ENCODE measurements at regions not wholly inside any gene's neighbourhood (a gene's known extent, or its start where the extent isn't known, plus 50 kb on each side); places are given as distances from the start of the nearest gene placed in this dataset.

DNA sequence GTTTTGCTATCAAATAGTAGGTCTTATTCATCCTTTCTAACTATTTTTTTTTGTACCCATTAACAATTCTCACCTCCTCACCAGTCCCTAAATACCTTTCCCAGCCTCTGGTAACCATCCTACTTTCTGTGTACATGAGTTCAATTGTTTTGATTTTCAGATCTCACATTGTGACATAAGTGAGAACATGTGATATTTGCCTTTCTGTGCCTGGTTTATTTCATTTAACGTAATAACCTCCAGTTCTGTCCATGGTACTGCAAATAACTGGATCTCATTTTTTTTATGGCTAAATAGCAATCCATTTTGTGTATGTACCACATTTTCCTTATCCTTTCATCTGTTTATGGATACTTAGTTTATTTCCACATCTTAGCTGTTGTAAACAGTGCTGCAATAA lies 181.9 kb upstream of the KIF2B start:
- intact Hi-C loops (cut with micrococcal nuclease; ENCODE audit: unreplicated experiment), result no loop called here
- CTCF ChIA-PET, result no interaction called here
- H3K9me3 Mint-ChIP-seq (ENCODE audit: unreplicated experiment), result no peaks in the 10 kb centered on the region

GRCh38 chr17:53635444-53635843 lies 187.3 kb upstream of the KIF2B start:
- Histone ChIP-seq H3K27me3 (replicated peaks; ENCODE audit: control insufficient read depth, insufficient read depth, low read length) (no peaks in the 10 kb centered on the region), H3K36me3 (ENCODE audit: control insufficient read depth, insufficient read depth, low read length) (no peaks in the 10 kb centered on the region), H3K4me3 (ENCODE audit: low read depth, low read length) (no peak overlapping the region), H3K4me1 (no peaks in the 10 kb centered on the region), H3K9me3 (no peaks in the 10 kb centered on the region; the same call in 1 of the 2 replicates)
- Mint-ChIP-seq H3K9me3 (ENCODE audit: unreplicated experiment) (no peaks in the 10 kb centered on the region), H3K4me1 (ENCODE audit: low read depth, unreplicated experiment) (no peaks in the 10 kb centered on the region), H3K4me3 (ENCODE audit: unreplicated experiment) (no peak overlapping the region), H3K27ac (ENCODE audit: unreplicated experiment) (no peak overlapping the region), H3K36me3 (ENCODE audit: insufficient read depth, unreplicated experiment) (no peaks in the 10 kb centered on the region), H3K27me3 (ENCODE audit: insufficient read depth, unreplicated experiment) (peaks cover 2% of the 10 kb centered on the region)
- ChIA-PET POLR2A (no interaction called here), CTCF (no interaction called here)
- TF ChIP-seq, protein P1, sequence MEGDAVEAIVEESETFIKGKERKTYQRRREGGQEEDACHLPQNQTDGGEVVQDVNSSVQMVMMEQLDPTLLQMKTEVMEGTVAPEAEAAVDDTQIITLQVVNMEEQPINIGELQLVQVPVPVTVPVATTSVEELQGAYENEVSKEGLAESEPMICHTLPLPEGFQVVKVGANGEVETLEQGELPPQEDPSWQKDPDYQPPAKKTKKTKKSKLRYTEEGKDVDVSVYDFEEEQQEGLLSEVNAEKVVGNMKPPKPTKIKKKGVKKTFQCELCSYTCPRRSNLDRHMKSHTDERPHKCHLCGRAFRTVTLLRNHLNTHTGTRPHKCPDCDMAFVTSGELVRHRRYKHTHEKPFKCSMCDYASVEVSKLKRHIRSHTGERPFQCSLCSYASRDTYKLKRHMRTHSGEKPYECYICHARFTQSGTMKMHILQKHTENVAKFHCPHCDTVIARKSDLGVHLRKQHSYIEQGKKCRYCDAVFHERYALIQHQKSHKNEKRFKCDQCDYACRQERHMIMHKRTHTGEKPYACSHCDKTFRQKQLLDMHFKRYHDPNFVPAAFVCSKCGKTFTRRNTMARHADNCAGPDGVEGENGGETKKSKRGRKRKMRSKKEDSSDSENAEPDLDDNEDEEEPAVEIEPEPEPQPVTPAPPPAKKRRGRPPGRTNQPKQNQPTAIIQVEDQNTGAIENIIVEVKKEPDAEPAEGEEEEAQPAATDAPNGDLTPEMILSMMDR (IDR thresholded peaks at IDR 0.05; ENCODE audit: insufficient read depth in 1 of 2, low read depth in 1 of 2, low read length in 1 of 2, severe bottlenecking in 1 of 2, unreplicated experiment in 1 of 2), result no peak
- intact Hi-C loops (cut with micrococcal nuclease; ENCODE audit: unreplicated experiment), result no loop called here
- DNase-seq, result no peak
- BruUV-seq (replicated peaks), result no TSS peak

More for the DNA sequence above, 181.9 kb upstream of the KIF2B start:
- Mint-ChIP-seq H3K36me3 (ENCODE audit: insufficient read depth, unreplicated experiment) (no peaks in the 10 kb centered on the region), H3K27me3 (ENCODE audit: insufficient read depth, unreplicated experiment) (peaks cover 2% of the 10 kb centered on the region), H3K27ac (ENCODE audit: unreplicated experiment) (no peak overlapping the region), H3K4me1 (ENCODE audit: low read depth, unreplicated experiment) (no peaks in the 10 kb centered on the region), H3K4me3 (ENCODE audit: unreplicated experiment) (no peak overlapping the region)
- H3K4me3 ChIP-seq (ENCODE audit: low read depth, low read length), result no peak overlapping the region
- TF ChIP-seq, protein P1 (IDR thresholded peaks at IDR 0.05; ENCODE audit: insufficient read depth in 1 of 2, low read depth in 1 of 2, low read length in 1 of 2, severe bottlenecking in 1 of 2, unreplicated experiment in 1 of 2), result no peak
- H3K36me3 ChIP-seq (ENCODE audit: control insufficient read depth, insufficient read depth, low read length), result no peaks in the 10 kb centered on the region
- no peaks in the 10 kb centered on the region for H3K9me3 ChIP-seq
- POLR2A ChIA-PET, result no interaction called here
- DNase-seq, result no peak
- BruUV-seq (replicated peaks), result no TSS peak
- H3K27me3 ChIP-seq (replicated peaks; ENCODE audit: control insufficient read depth, insufficient read depth, low read length), result no peaks in the 10 kb centered on the region
- no peaks in the 10 kb centered on the region for H3K4me1 ChIP-seq

- ChIA-PET POLR2A (no interaction called here), CTCF (no interaction called here)
- H3K36me3 Mint-ChIP-seq (ENCODE audit: insufficient read depth, unreplicated experiment), result no peaks in the 10 kb centered on the region
- no peaks in the 10 kb centered on the region for H3K4me1 Mint-ChIP-seq (ENCODE audit: low read depth, unreplicated experiment)
- H3K27ac Mint-ChIP-seq (ENCODE audit: unreplicated experiment), result no peak overlapping the region
- Histone ChIP-seq H3K36me3 (ENCODE audit: control insufficient read depth, insufficient read depth, low read length) (no peaks in the 10 kb centered on the region), H3K27me3 (replicated peaks; ENCODE audit: control insufficient read depth, insufficient read depth, low read length) (no peaks in the 10 kb centered on the region), H3K4me1 (no peaks in the 10 kb centered on the region), H3K4me3 (ENCODE audit: low read depth, low read length) (no peak overlapping the region), H3K9me3 (no peaks in the 10 kb centered on the region; the same call in 1 of the 2 replicates)
- TF ChIP-seq, protein P1 (IDR thresholded peaks at IDR 0.05; ENCODE audit: insufficient read depth in 1 of 2, low read depth in 1 of 2, low read length in 1 of 2, severe bottlenecking in 1 of 2, unreplicated experiment in 1 of 2), result no peak
- no peaks in the 10 kb centered on the region for H3K9me3 Mint-ChIP-seq (ENCODE audit: unreplicated experiment)
- DNase-seq, result no peak
- H3K4me3 Mint-ChIP-seq (ENCODE audit: unreplicated experiment), result no peak overlapping the region
- BruUV-seq (replicated peaks), result no TSS peak
- intact Hi-C loops (cut with micrococcal nuclease; ENCODE audit: unreplicated experiment), result no loop called here
- H3K27me3 Mint-ChIP-seq (ENCODE audit: insufficient read depth, unreplicated experiment), result peaks cover 2% of the 10 kb centered on the region
Observed at GRCh38 chr17:53633856-53634255, 188.9 kb upstream of the KIF2B start.

Measured in Caco-2 (cell line).